Endodermal cell (in vitro differentiated cells): ENCODE measurements at regions not wholly inside any gene's neighbourhood (a gene's known extent, or its start where the extent isn't known, plus 50 kb on each side); places are given as distances from the start of the nearest gene placed in this dataset.

Experiments
- DNase-seq: peaks from one replicate; pipeline ENCODE4 v3.0.0-alpha.2; 2017
- H3K27ac ChIP-seq: 2 replicates; pipeline ENCODE4 v1.5.1; 2013; ENCODE audit warnings: mild to moderate bottlenecking, low read depth, low read length, moderate library complexity
- H3K27me3 ChIP-seq: 2 replicates; pipeline ENCODE4 v1.6.1; 2013; ENCODE audit warnings: mild to moderate bottlenecking, low read length, moderate library complexity; ENCODE audit not compliant: insufficient read depth, control insufficient read depth, poor library complexity, severe bottlenecking
- H3K36me3 ChIP-seq: 2 replicates; pipeline ENCODE4 v1.7.0; 2013; ENCODE audit warnings: mild to moderate bottlenecking, low read length, moderate library complexity; ENCODE audit not compliant: control insufficient read depth, insufficient read depth
- H3K4me1 ChIP-seq: one replicate; pipeline ENCODE4 v1.7.0; 2013; ENCODE audit warnings: low read length; ENCODE audit not compliant: control insufficient read depth, insufficient read depth
- H3K4me3 ChIP-seq: 2 replicates; pipeline ENCODE4 v1.5.1; 2013; ENCODE audit warnings: mild to moderate bottlenecking, low read length, moderate library complexity
- H3K9ac ChIP-seq: 2 replicates; pipeline ENCODE4 v1.6.1; 2013; ENCODE audit warnings: mild to moderate bottlenecking, low read length, moderate library complexity; ENCODE audit not compliant: poor library complexity, severe bottlenecking; ENCODE audit errors: extremely low read depth
- H3K9me3 ChIP-seq: 2 replicates; pipeline ENCODE4 v1.6.1; 2013; ENCODE audit warnings: mild to moderate bottlenecking, low read length, moderate library complexity; ENCODE audit not compliant: control insufficient read depth
- H3K27ac Mint-ChIP-seq: 2 replicates; pipeline ENCODE4 v1.8.0; 2020; ENCODE audit warnings: mixed read lengths
- H3K27me3 Mint-ChIP-seq: 2 replicates; pipeline ENCODE4 v1.8.0; 2021; ENCODE audit warnings: mild to moderate bottlenecking, mixed read lengths; ENCODE audit not compliant: insufficient read depth
- H3K36me3 Mint-ChIP-seq: 2 replicates; pipeline ENCODE4 v1.8.0; 2020; ENCODE audit warnings: low read depth, mixed read lengths
- H3K4me1 Mint-ChIP-seq: 2 replicates; pipeline ENCODE4 v1.8.0; 2020; ENCODE audit warnings: mixed read lengths
- H3K4me3 Mint-ChIP-seq: 2 replicates; pipeline ENCODE4 v1.8.0; 2020; ENCODE audit warnings: mild to moderate bottlenecking, moderate library complexity, mixed read lengths
- H3K9me3 Mint-ChIP-seq: 2 replicates; pipeline ENCODE4 v1.8.0; 2020; ENCODE audit warnings: mild to moderate bottlenecking, mixed read lengths
- WGBS, 2 experiments: methylation state at CpG; one replicate each; pipeline versions ENCODE4 v1.1.5 to v1.1.7; 2013; ENCODE audit warnings: missing lambda C conversion rate in 2 of 2, mixed read lengths in 1 of 2; ENCODE audit not compliant: insufficient coverage in 1 of 2, insufficient read length in 1 of 2; 5-methylcytosine and 5-hydroxymethylcytosine counted together
- TF ChIP-seq, protein P1 (sequence below): fragments of 200-600 bp; sonication (generic); conservative IDR thresholded peaks from 2 replicates; pipeline ENCODE4 v1.5.0; 2021; ENCODE audit warnings: antibody characterized with exemption, mild to moderate bottlenecking

DNA sequence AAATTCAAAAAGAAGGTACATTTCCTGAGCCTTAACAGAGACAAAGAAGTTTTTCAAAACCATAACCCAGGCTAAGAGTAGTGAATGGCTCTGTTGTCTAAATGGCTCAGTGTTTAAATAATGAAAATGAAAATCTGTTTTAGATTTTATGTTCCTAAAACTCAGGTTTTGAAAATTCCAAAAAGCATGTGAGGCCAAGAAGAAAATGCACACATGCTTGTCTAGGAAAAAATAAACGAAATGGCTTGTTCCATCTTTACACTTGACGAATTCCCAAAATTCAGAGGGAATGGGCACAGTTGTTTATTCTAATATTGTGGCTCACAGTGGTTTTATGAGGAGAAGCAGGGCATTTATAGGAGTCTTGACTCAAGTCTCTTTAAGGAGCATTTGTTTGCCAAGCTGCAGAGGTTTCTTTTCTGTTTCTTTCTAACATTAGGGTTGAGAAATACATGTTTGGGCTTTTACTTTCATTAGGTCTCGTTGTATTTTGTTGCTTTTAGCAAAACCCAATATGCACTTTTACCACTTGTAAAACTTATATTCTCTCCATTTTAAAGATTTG, 527.6 kb upstream of the ANKRD30A start:
- WGBS, 2 experiments, result 63 to 67% methylated on average over 3 of the region's 3 CpGs

DNA sequence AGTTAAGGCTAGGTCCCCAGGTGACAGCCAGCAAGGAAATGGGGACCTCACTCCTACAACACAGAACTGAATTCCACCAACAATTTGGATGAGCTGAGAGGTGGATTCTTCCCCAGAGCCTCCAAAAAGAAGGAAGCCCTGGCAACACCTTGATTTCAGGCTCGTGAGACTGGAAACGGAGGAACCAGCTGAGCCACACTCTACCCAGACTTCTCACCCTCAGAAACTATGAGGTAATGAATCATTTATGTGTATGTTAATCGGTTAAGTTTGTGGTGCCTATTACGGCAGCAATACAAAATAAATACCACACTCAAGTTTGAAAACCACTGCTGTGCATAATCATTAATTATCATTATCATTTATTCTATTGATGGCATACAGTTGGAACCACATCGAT, 532.4 kb upstream of the ANKRD30A start:
- TF ChIP-seq, protein P1, sequence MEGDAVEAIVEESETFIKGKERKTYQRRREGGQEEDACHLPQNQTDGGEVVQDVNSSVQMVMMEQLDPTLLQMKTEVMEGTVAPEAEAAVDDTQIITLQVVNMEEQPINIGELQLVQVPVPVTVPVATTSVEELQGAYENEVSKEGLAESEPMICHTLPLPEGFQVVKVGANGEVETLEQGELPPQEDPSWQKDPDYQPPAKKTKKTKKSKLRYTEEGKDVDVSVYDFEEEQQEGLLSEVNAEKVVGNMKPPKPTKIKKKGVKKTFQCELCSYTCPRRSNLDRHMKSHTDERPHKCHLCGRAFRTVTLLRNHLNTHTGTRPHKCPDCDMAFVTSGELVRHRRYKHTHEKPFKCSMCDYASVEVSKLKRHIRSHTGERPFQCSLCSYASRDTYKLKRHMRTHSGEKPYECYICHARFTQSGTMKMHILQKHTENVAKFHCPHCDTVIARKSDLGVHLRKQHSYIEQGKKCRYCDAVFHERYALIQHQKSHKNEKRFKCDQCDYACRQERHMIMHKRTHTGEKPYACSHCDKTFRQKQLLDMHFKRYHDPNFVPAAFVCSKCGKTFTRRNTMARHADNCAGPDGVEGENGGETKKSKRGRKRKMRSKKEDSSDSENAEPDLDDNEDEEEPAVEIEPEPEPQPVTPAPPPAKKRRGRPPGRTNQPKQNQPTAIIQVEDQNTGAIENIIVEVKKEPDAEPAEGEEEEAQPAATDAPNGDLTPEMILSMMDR, result no peak
- H3K9me3 ChIP-seq, result no peaks in the 10 kb centered on the region
- no peak for DNase-seq

More for the DNA sequence above, 527.6 kb upstream of the ANKRD30A start:
- Mint-ChIP-seq H3K4me3 (no peak overlapping the region), H3K9me3 (no peaks in the 10 kb centered on the region), H3K27me3 (no peaks in the 10 kb centered on the region), H3K36me3 (no peaks in the 10 kb centered on the region), H3K4me1 (peaks cover 7% of the 10 kb centered on the region), H3K27ac (no peak overlapping the region)
- no peaks in the 10 kb centered on the region for H3K4me1 ChIP-seq
- H3K4me3 ChIP-seq, result no peak overlapping the region
- H3K9me3 ChIP-seq, result no peaks in the 10 kb centered on the region
- no peak overlapping the region for H3K9ac ChIP-seq
- TF ChIP-seq, protein P1, result no peak
- H3K27ac ChIP-seq, result no peak overlapping the region
- no peak for DNase-seq
- no peaks in the 10 kb centered on the region for H3K36me3 ChIP-seq
- peaks cover 8% of the 10 kb centered on the region for H3K27me3 ChIP-seq

DNA sequence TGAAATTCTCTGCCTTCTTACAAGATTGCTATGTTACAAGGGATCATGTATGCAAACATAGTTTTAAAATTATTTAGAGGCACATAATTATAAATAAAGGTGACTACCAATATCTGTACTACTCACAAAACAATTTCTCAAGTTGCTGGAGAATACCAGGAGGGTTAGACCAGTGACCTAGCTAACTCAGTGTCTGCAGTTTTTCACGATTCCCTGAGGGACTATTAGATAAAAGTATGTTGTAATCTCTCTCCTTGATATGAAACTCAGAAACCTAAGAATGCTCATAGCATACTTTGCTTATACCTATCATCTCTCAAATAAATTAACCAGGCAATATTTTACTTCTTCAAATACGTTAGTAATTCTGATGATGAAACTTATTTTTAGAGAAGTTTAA, 534.0 kb upstream of the ANKRD30A start:
- H3K36me3 Mint-ChIP-seq, result no peaks in the 10 kb centered on the region
- no peaks in the 10 kb centered on the region for H3K36me3 ChIP-seq
- H3K4me3 Mint-ChIP-seq, result no peak overlapping the region
- DNase-seq, result no peak
- no peaks in the 10 kb centered on the region for H3K9me3 ChIP-seq
- no peaks in the 10 kb centered on the region for H3K4me1 ChIP-seq
- no CpG with 5 or more reads among the region's 2 CpGs for WGBS, 2 experiments
- no peaks in the 10 kb centered on the region for H3K27me3 ChIP-seq
- TF ChIP-seq, protein P1, result no peak
- H3K9ac ChIP-seq, result no peak overlapping the region
- H3K4me1 Mint-ChIP-seq, result peaks cover 5% of the 10 kb centered on the region
- H3K27ac ChIP-seq, result no peak overlapping the region
- no peaks in the 10 kb centered on the region for H3K27me3 Mint-ChIP-seq
- peaks cover 8% of the 10 kb centered on the region for H3K9me3 Mint-ChIP-seq
- no peak overlapping the region for H3K4me3 ChIP-seq
- no peak overlapping the region for H3K27ac Mint-ChIP-seq

More for the DNA sequence above, 532.4 kb upstream of the ANKRD30A start:
- no peak overlapping the region for H3K4me3 Mint-ChIP-seq
- no peaks in the 10 kb centered on the region for H3K36me3 Mint-ChIP-seq
- Histone ChIP-seq H3K27me3 (no peaks in the 10 kb centered on the region), H3K27ac (no peak overlapping the region), H3K4me3 (no peak overlapping the region), H3K9ac (no peak overlapping the region), H3K36me3 (no peaks in the 10 kb centered on the region), H3K4me1 (no peaks in the 10 kb centered on the region)
- H3K9me3 Mint-ChIP-seq, result peaks cover 5% of the 10 kb centered on the region
- H3K27me3 Mint-ChIP-seq, result no peaks in the 10 kb centered on the region
- 98% methylated on average over 4 of the region's 5 CpGs; no CpG with 5 or more reads in 1 of the 2 experiments for WGBS, 2 experiments
- no peak overlapping the region for H3K27ac Mint-ChIP-seq
- H3K4me1 Mint-ChIP-seq, result peaks cover 5% of the 10 kb centered on the region
